ENCODE measurements at regions not wholly inside any gene's neighbourhood (a gene's known extent, or its start where the extent isn't known, plus 50 kb on each side); places are given as distances from the start of the nearest gene placed in this dataset.

- Histone ChIP-seq H3K36me3 (ENCODE audit: insufficient read depth, low read length) (no peaks in the 10 kb centered on the region), H3K9me3 (ENCODE audit: low read depth, low read length) (no peaks in the 10 kb centered on the region), H3K27me3 (ENCODE audit: insufficient read depth, low read length) (peaks cover 2% of the 10 kb centered on the region), H3K4me1 (ENCODE audit: insufficient read depth, low read length) (no peaks in the 10 kb centered on the region), H4K20me1 (ENCODE audit: insufficient read depth, low read length) (no peaks in the 10 kb centered on the region), H3K79me2 (ENCODE audit: insufficient read depth, low read length) (no peaks in the 10 kb centered on the region), H3K4me3 (ENCODE audit: insufficient read depth, low read length) (no peak overlapping the region), H3K27ac (ENCODE audit: low read depth, low read length) (no peak overlapping the region), H3K4me2 (ENCODE audit: insufficient read depth, low read length) (no peak overlapping the region), H2AFZ (ENCODE audit: low read length) (no peak overlapping the region)
- no peak for DNase-seq (ENCODE audit: insufficient read length, low spot score, missing footprints)
- TF ChIP-seq, protein P1, sequence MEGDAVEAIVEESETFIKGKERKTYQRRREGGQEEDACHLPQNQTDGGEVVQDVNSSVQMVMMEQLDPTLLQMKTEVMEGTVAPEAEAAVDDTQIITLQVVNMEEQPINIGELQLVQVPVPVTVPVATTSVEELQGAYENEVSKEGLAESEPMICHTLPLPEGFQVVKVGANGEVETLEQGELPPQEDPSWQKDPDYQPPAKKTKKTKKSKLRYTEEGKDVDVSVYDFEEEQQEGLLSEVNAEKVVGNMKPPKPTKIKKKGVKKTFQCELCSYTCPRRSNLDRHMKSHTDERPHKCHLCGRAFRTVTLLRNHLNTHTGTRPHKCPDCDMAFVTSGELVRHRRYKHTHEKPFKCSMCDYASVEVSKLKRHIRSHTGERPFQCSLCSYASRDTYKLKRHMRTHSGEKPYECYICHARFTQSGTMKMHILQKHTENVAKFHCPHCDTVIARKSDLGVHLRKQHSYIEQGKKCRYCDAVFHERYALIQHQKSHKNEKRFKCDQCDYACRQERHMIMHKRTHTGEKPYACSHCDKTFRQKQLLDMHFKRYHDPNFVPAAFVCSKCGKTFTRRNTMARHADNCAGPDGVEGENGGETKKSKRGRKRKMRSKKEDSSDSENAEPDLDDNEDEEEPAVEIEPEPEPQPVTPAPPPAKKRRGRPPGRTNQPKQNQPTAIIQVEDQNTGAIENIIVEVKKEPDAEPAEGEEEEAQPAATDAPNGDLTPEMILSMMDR (IDR thresholded peaks at IDR 0.05; ENCODE audit: extremely low read depth, low read depth, low read length), result no peak
Measured at GRCh38 chr22:22769434-22770279, 118.0 kb upstream of the IGLL5 start.

DNA sequence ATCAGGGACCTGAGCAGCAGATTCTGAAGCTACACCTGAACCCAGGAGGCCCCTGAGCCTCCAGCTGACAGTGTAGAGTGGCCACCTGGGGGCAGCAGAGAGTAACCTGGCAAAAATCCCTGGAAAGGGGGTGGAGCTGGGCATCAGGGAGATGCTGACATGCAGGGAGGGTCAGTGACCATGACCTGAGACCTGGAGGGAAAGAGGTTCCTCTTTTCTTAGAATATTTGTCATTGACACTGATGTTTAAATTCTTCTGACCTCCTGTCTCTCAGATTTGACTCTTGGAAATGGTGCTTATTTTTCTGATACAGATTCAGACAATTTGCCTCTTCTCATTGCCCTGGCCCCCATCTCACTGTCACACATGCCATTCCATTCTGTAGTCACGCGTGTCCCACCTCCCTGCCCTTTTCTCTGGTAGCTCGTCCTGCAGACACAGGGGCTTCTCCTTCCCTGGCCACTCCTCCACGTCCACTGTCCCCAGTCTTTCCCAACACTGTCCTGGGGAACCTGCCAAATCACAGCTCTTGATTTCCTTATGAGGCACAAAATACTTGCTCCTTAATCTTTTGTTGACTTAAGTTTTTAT is 117.2 kb upstream of the IGLL5 start:
- H3K36me3 ChIP-seq (ENCODE audit: insufficient read depth, low read length), result no peaks in the 10 kb centered on the region
- peaks cover 2% of the 10 kb centered on the region for H3K27me3 ChIP-seq (ENCODE audit: insufficient read depth, low read length)
- no peaks in the 10 kb centered on the region for H3K9me3 ChIP-seq (ENCODE audit: low read depth, low read length)

DNA sequence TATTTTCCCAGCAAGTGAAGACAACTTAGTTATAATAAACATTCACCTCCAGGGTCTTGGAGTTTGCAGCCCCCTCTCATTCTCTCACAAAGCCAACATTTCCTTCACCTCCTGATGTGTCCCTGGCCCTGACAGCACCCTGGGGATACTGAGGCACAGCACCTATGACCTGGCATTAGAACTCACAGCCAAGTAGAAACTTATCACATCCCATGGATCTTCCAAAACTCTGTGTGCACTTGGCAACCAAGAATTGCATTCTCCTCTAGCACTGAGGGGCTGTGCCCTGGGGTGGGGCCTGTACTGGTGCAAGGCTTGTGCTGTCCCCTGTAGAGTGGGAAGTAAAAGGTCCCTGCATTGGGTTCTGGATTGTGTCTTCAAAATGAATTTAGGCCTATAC is 116.7 kb upstream of the IGLL5 start:
- Histone ChIP-seq H4K20me1 (ENCODE audit: insufficient read depth, low read length) (no peaks in the 10 kb centered on the region), H3K27me3 (ENCODE audit: insufficient read depth, low read length) (peaks cover 2% of the 10 kb centered on the region), H3K9me3 (ENCODE audit: low read depth, low read length) (no peaks in the 10 kb centered on the region), H3K4me1 (ENCODE audit: insufficient read depth, low read length) (no peaks in the 10 kb centered on the region), H3K4me3 (ENCODE audit: insufficient read depth, low read length) (no peak overlapping the region), H3K4me2 (ENCODE audit: insufficient read depth, low read length) (no peak overlapping the region), H2AFZ (ENCODE audit: low read length) (no peak overlapping the region), H3K27ac (ENCODE audit: low read depth, low read length) (no peak overlapping the region), H3K79me2 (ENCODE audit: insufficient read depth, low read length) (no peaks in the 10 kb centered on the region), H3K36me3 (ENCODE audit: insufficient read depth, low read length) (no peaks in the 10 kb centered on the region)
- TF ChIP-seq, protein P1 (IDR thresholded peaks at IDR 0.05; ENCODE audit: extremely low read depth, low read depth, low read length), result no peak
- DNase-seq (ENCODE audit: insufficient read length, low spot score, missing footprints), result no peak

More for the DNA sequence above, 117.2 kb upstream of the IGLL5 start:
- no peak overlapping the region for H3K27ac ChIP-seq (ENCODE audit: low read depth, low read length)
- peak; percentile 72 for DNase-seq (ENCODE audit: insufficient read length, low spot score, missing footprints)
- H3K79me2 ChIP-seq (ENCODE audit: insufficient read depth, low read length), result no peaks in the 10 kb centered on the region
- no peaks in the 10 kb centered on the region for H3K4me1 ChIP-seq (ENCODE audit: insufficient read depth, low read length)
- no peak overlapping the region for H2AFZ ChIP-seq (ENCODE audit: low read length)
- TF ChIP-seq, protein P1 (IDR thresholded peaks at IDR 0.05; ENCODE audit: extremely low read depth, low read depth, low read length), result peak; percentile 74
- H3K4me3 ChIP-seq (ENCODE audit: insufficient read depth, low read length), result no peak overlapping the region
- no peak overlapping the region for H3K4me2 ChIP-seq (ENCODE audit: insufficient read depth, low read length)
- H4K20me1 ChIP-seq (ENCODE audit: insufficient read depth, low read length), result no peaks in the 10 kb centered on the region

GRCh38 chr22:22771696-22772377 is 115.8 kb upstream of the IGLL5 start:
- no peak overlapping the region for H3K4me2 ChIP-seq (ENCODE audit: insufficient read depth, low read length)
- H3K4me1 ChIP-seq (ENCODE audit: insufficient read depth, low read length), result no peaks in the 10 kb centered on the region
- no peaks in the 10 kb centered on the region for H3K79me2 ChIP-seq (ENCODE audit: insufficient read depth, low read length)
- TF ChIP-seq, protein P1 (IDR thresholded peaks at IDR 0.05; ENCODE audit: extremely low read depth, low read depth, low read length), result no peak
- H4K20me1 ChIP-seq (ENCODE audit: insufficient read depth, low read length), result no peaks in the 10 kb centered on the region
- no peaks in the 10 kb centered on the region for H3K9me3 ChIP-seq (ENCODE audit: low read depth, low read length)
- H3K4me3 ChIP-seq (ENCODE audit: insufficient read depth, low read length), result no peak overlapping the region
- no peak for DNase-seq (ENCODE audit: insufficient read length, low spot score, missing footprints)
- no peak overlapping the region for H3K27ac ChIP-seq (ENCODE audit: low read depth, low read length)
- H3K36me3 ChIP-seq (ENCODE audit: insufficient read depth, low read length), result no peaks in the 10 kb centered on the region
- no peak overlapping the region for H2AFZ ChIP-seq (ENCODE audit: low read length)
- peaks cover 2% of the 10 kb centered on the region for H3K27me3 ChIP-seq (ENCODE audit: insufficient read depth, low read length)
